ENCODE measurements at regions not wholly inside any gene's neighbourhood (a gene's known extent, or its start where the extent isn't known, plus 50 kb on each side); places are given as distances from the start of the nearest gene placed in this dataset.
A peak's percentile ranks its signal among the peaks of the same experiment; 100 is the strongest.

DNA sequence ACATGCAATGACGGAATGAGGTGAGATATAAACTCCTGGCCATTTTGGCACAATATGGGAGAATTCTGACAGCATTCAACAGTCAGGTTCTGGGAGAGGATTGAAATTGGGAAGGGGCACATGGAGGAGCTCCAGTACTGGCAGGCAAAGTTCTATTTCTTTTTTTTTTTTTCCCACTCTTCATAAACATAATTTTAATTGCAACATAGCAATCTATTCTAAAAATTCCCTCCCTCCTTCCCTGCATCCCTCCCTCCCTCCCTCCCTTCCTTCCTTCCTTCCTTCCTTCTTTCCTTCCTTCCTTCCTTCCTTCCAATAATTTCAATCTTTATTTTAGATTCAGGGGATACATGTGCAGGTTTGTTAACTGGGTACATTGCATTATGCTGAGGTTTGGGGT lies 93.2 kb downstream of the PTCSC3 start:
- DNase-seq (ENCODE audit: low read depth, low spot score): no peak

DNA sequence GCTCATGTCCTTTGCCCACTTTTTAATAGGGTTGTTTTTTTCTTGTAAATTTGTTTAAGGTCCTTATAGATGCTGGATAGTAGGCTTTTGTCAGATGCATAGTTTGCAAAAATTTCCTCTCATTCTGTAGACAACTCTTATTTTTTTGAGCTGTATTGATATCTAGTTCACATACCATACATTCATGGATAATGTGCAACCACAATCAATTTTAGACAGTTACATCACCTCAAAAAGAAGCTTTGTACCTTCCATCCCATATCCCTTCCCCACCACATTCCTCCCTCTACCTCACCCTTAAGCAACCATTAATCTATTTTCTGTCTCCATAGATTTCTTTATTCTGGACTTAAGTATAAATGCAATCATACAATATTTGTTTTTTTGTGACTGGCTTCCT lies 98.4 kb downstream of the PTCSC3 start:
- DNase-seq (ENCODE audit: low read depth, low spot score): no peak

GRCh38 chr14:36076197-36076596 lies 100.3 kb downstream of the PTCSC3 start:
- no peak for DNase-seq (ENCODE audit: low read depth, low spot score)

DNA sequence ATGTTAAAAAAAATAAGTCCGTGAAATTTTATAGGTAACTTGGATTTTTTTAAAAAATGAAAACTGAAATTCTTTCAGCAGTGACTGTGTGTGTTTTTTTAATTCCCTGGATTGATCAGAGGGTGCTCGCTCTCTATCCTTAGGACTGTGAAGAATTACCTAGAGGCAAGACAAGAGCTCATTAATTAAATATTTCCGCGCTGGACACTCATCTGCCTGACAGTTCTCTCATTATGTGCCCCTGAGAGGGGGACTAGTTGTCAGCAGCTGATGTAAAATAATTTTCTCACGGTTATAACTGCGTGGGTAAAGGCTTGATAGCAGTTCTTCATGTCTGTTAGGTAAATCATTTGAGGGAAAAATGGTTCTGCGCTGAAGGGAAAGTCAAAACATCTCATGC lies 101.3 kb downstream of the PTCSC3 start:
- DNase-seq (ENCODE audit: low read depth, low spot score): no peak

GRCh38 chr14:36070720-36071043 lies 105.8 kb downstream of the PTCSC3 start:
- no peak for DNase-seq (ENCODE audit: low read depth, low spot score)

- peak; percentile 8 for DNase-seq (ENCODE audit: low read depth, low spot score)
These were observed 106.3 kb downstream of the PTCSC3 start for GRCh38 chr14:36070031-36070719.

DNA sequence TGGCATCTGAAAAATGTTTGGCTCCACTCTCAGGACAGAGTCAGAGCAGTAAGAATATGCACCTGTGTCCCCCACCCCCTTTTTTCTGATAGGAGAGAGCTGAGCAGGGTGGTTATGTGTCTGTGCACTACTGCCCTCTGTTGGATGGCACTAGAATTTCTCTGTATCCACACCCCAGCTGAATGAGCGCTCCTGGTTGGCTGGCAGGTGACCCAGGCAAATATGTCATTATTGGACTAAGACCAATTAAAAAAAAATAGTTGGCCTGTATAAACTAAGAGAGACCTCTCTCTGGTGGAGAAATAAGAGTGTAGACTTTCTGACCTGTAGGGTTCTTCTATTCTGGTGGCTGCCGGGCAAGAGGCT lies 107.0 kb downstream of the PTCSC3 start:
- no peak for DNase-seq (ENCODE audit: low read depth, low spot score)

GRCh38 chr14:36068777-36069534 lies 107.6 kb downstream of the PTCSC3 start:
- no peak for DNase-seq (ENCODE audit: low read depth, low spot score)

DNA sequence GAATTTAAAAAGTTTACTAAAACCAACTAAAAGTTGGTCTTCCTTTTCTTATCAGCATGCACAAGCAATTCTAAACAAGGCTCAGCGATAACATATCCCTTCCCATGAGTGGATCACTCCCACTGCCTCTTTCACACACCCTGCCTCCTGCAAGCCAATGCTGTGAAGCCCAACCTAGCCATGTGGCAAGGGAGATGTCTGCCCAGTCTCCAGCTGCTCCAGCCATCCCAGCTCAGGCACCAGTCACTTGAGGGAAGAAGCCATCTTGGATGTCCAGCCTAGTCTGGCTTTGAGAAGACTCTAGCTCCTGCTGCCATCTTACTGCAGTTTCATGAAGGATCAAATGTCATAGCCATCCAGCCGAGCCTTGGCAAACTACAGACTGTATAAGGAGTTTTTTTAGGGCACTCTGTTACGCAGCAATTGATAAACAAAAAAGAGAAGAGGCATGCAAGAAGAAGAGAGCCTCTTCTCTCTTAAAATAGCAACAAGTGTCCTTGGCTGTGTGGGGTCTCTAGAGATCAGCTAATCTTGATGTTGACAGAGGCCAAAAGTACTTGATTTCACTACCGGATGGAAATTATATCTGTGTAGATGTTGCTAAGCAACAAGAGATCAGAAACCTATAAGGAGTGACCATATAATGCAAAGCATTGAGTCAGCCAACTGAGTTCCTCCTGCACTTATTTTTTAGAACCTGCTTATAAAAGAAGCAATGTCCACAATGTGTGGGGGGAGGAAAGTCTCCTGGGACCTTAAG lies 108.9 kb downstream of the PTCSC3 start:
- DNase-seq (ENCODE audit: low read depth, low spot score): no peak

DNA sequence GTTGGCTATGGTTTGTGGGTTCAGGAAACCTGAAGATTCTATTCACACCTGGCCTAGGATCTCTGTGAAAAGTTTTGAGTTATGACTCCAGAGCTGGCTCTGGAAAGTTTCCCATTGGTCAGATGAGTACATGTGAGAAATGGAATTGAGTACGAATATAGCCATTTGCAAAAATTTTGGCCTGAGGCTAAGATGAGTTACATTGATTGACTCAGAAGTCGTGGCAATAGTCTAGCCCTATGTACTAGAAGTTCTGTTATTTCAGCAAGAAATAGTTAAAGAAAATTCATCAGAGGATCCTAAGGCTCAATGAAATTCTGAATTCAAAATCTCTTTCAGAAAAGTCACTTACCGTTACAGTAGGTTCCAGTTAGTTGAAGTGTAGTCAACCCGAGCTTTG lies 109.9 kb downstream of the PTCSC3 start:
- DNase-seq (ENCODE audit: low read depth, low spot score): no peak

DNA sequence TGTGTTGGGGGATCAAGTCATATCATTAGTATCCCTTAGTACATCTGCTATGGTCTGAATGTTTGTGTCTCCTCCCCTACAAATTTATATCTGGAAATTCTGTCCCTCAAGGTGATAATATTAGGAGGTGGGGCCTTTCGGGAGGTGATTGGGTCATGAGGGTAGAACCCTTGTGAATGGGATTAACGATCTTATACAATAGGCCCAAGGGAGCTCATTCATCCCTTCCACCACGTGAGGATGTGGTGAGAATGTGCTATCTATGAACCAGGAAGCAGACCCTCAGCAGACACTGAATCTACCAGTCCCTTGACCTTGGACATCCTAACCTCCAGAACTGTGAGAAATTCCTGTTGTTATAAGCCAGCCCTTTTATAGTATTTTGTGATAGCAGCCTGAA lies 110.7 kb downstream of the PTCSC3 start:
- no peak for DNase-seq (ENCODE audit: low read depth, low spot score)

DNA sequence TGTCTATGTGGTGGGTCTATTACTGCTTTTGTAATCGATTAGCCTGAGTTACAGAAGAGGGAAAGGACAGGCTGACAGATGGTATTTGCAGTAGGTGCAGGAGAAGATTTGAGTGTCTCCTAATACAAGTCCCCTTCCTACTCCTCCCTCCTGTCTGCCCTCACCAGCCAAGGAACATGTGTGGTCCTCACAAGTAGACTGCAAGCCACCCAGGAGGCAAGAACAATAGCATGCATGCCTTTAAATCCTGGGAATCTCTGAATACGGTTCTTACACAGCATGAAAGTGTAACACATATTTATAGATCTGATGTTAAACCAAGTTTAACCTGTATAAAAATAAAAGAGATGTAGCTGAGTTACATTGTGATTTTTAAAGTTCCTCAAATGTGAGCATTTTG lies 117.0 kb downstream of the PTCSC3 start:
- DNase-seq (ENCODE audit: low read depth, low spot score): no peak

DNA sequence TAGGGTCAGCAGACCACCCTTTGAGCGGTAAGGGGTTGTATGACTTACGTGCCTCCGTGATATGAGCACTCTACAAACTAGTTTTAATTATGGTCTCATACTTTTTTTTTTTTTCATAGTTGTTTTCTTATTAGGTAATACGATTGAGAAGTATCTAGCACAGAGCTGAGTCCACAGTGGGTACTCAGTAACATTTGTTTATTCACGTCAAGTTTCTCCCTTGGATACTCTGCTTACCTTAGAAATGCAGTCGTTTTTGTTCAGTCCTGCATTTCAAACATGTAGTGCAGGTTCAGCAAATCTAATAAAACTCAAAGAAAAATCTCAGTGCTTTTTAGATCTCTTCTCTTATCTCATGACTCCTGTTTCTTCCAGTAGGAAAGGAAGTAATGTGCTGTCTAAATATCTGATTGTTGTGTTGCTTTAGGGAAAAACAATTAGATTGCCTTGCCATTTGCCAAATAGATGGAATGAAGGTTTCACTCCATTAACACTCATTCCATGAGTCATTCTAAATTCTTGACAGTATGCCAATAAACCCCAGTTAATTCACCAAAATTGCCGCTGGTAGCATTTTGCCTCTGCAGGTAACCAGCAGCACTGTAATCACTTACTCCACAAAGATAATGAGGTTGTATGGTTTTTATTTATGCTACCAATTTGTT lies 118.9 kb downstream of the PTCSC3 start:
- DNase-seq (ENCODE audit: low read depth, low spot score): no peak

DNA sequence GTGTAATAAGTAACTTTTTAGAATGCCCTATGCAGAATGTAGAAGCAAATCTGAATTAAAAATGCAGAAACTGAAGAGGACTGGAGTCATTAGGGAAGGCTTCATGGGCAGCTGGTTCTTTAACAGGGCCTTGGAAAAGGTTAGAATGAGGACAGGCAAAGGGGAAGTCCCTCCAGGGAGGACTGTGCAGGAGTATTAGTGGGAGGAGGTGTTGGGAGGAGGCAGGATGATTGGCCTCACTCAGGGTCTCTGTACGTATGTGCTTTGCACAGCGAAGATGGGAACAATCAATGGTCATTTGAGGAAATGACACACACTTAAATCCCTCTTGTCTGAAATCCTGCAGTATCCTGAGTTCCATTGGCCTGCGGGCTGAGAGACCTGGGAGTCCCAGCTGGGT lies 119.7 kb downstream of the PTCSC3 start:
- no peak for DNase-seq (ENCODE audit: low read depth, low spot score)

DNA sequence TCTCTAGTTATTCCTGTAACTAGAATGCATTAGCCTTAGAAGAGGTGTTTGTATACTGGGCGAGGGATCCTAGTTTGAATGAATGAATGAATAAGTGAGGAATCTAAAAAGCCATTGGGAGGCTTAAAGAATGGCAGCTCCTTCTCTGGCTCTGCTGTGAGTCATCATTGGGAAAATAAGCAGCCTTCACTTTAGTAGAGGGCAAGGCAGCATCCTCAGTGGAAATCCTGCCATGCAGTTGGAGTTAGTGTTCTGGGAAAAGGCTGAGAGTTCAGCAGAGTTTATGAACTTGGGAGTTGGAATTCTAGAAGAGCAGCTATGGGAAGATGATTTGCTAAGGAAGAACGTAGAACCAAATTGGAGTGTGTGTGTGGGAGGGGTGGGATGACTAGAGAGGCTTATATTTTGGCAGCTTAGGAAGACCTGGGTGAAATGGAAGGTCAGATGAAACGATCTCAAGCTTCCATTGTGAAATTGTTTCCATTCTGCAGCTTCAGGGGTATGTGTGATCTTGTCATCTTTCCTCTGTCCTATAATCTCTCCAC lies 120.8 kb downstream of the PTCSC3 start:
- no peak for DNase-seq (ENCODE audit: low read depth, low spot score)

DNA sequence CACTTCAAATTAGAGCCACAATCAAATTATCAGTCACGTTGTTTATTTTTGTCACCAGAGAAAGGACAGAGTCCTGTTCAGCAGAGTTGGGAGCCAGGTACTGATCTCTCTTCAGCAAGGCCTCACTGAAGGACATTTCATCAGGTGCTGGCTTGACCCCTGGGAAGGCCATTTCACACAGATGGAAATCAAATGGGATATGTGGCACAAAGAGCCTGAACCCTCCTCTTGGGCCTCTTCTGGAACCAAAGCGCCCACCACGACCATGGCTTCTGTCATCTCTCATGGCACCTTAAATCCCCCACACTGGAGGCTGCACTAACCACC lies 121.5 kb downstream of the PTCSC3 start:
- DNase-seq (ENCODE audit: low read depth, low spot score): no peak

DNA sequence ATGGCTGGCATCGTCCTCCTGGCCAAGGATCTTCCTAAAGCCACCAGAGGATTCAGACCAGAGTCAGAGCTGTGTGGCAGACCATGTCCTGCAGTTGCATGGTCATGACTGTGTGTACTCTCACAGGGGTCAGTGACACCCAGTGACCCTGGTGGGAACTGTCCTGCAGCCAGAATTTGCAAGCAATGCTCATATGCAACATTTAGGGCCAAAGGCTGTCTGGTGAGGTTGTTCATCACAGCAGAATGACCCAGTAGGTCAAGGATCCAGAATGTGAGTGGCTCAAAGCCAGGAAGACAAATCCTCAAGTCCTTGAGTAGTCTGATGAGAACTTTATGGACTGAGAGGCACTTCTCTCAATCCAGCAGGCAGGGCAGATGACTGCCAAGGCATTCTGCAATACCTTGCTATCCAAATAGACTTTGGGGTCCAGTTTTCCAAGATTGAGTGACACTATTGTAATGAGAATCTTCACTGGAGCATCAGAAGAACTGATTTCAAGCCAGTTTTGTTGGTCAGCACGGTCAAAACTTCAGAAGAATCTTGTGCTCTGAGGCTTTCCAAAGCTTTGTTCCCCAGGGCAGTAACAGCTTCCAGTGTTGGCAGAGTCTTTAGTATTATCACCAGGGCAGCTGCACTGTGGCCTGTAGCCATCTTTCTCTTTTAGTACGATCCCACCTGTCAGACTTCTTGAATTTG lies 122.0 kb downstream of the PTCSC3 start:
- DNase-seq (ENCODE audit: low read depth, low spot score): no peak

DNA sequence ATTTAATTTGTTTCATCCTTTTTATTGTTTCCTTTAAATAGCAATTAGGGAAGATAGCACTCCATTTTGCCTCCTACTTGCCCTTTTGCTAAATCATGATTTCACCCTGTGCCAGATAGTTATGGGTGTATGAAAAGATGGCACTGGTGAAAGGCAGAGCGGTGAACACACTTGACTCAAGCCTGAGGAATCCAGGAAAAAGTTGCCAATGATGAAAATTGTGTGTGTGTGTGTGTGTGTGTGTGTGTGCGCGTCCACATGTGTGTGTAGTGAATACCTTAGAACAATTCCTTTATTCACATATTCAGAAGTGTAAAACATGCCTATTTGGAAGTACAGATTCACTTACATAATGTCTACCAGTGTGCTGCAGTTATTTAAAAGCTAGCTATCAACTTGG lies 123.8 kb downstream of the PTCSC3 start:
- no peak for DNase-seq (ENCODE audit: low read depth, low spot score)

DNA sequence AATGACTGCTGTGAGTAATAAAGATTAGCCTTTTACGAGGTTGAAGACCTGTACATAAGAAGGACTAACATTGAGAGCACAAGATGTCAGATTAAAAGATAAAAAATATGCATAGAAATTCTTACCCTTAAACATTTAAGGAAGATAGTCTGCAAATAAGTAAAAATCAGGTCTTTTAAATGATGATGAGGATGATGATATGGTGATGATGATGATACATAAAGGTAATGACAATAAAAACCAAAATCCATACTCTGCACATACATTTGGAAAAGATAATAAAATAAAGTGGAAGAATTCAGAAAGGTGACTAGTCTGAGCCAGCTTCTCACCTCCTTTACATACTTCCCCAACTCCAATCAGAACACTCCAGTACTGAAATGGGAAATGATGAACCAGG lies 124.5 kb downstream of the PTCSC3 start:
- no peak for DNase-seq (ENCODE audit: low read depth, low spot score)

DNA sequence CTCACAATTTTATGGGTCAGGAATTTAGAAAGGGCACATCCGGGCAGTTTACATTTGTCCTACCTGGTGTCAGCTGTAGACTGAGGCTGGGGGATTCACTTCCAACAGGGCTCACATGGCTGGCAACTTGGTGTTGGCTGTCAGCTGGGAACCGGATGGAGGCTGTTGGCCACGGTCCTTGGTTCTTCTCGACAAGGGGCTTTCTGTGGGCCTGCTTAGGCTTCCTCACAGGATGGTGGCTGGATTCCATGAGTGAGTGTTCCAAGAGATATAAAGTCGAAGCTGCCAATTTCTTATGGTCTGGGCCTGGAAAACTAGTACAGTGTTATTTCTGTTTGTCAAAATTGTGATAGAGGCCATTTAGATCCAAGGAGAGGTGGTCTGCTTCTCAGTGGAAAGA lies 127.9 kb downstream of the PTCSC3 start:
- no peak for DNase-seq (ENCODE audit: low read depth, low spot score)

GRCh38 chr14:36047912-36048311 lies 128.6 kb downstream of the PTCSC3 start:
- no peak for DNase-seq (ENCODE audit: low read depth, low spot score)

GRCh38 chr14:36035675-36036074 lies 140.8 kb downstream of the PTCSC3 start:
- DNase-seq (ENCODE audit: low read depth, low spot score): no peak

Data from brain pericyte (primary cell).